GM21423 (cell line): ENCODE measurements at regions not wholly inside any gene's neighbourhood (a gene's known extent, or its start where the extent isn't known, plus 50 kb on each side); places are given as distances from the start of the nearest gene placed in this dataset.

Experiments used
- ATAC-seq: cut with Tn5 transposase; IDR thresholded peaks from one replicate; pipeline ENCODE4 v1.9.1; 2021; ENCODE audit warnings: mild to moderate bottlenecking, moderate library complexity; ENCODE audit not compliant: unreplicated experiment

GRCh38 chr11:13104619-13105236, 95.6 kb downstream of the RASSF10 start:
- ATAC-seq, result no peak

DNA sequence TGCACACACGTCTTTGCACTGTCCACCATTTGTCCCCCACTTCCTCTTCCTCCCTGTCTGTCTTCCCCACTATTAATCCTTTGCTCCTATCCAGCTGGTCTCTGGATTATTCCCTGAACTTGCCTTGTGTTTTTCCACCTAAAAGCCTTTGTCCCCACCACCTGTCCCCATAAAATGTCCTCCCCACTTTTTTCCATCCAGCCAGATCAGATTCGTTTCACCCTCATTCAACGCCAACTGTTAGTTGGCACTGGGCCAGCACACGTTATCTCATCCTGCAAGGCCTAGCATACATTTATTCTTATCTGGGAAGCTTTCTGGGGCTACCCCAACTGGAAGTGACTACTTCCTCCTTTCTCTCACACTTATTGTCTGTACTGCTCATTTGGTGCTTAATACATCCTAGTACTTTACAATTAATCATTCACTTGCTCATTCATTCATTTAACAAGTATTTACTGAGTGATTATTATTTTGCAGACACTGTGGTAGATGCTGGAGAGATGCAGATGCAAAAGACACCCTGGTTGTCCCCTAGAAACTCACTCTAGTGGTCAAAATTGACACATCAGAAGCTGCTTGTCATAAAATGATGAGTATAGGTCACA, 96.2 kb downstream of the RASSF10 start:
- peak; percentile 67 for ATAC-seq

GRCh38 chr11:13107544-13108044, 98.5 kb downstream of the RASSF10 start:
- ATAC-seq, result no peak

DNA sequence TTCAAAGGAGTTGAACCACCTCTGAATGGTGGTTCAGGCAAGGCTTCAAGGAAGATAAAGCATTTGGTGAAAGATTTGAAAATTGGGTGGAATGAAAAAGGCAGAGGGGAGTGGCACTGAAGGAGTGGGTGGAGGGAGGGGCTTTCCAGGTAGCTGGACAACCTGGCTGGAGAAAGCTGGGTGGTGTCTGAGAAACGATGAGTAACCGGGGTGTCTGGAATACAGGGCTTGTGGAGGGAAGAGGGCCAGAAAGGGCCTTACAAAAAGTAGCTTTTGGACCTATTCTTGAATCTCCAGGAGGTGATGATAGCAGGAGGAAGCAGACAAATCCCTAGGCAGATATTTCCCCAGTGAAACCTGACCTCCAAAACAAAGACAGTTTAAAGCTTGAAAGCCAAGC, 99.3 kb downstream of the RASSF10 start:
- no peak for ATAC-seq

DNA sequence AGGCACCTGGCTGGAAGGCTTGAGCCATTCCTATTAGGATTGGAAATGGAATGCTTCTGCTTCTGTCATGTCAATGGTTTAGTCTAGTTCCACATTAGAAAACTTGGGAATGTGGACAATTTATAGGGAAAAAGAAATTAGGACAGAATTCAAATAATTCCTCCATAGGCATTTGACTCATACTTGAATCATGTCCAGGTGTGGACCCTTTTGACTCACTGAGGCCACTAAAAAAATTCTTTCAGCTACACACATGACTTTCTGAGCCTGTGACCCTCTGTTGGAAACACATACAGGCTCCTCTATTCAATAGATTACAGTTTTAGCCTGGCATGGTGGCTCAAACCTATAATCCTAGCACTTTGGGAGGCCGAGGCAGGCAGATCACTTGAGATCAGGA, 100.5 kb downstream of the RASSF10 start:
- ATAC-seq, result no peak

DNA sequence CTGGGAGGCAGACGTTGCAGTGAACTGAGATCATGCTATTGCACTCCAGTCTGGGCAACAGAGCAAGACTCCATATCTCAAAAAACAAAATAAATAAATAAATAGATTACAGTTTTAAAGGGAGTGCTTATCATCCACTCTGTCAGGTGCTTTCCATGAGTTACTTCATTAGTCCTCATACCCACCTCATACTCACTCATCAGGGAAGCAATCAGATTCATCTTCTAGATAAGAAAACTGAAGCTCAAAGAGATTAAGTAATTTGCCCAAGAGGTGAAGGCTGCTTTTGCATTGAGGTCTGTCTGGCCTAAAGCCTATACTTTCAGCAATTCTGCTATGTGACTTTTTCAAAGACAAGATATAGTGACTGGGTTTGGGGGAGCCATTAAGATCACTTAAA, 101.0 kb downstream of the RASSF10 start:
- no peak for ATAC-seq

DNA sequence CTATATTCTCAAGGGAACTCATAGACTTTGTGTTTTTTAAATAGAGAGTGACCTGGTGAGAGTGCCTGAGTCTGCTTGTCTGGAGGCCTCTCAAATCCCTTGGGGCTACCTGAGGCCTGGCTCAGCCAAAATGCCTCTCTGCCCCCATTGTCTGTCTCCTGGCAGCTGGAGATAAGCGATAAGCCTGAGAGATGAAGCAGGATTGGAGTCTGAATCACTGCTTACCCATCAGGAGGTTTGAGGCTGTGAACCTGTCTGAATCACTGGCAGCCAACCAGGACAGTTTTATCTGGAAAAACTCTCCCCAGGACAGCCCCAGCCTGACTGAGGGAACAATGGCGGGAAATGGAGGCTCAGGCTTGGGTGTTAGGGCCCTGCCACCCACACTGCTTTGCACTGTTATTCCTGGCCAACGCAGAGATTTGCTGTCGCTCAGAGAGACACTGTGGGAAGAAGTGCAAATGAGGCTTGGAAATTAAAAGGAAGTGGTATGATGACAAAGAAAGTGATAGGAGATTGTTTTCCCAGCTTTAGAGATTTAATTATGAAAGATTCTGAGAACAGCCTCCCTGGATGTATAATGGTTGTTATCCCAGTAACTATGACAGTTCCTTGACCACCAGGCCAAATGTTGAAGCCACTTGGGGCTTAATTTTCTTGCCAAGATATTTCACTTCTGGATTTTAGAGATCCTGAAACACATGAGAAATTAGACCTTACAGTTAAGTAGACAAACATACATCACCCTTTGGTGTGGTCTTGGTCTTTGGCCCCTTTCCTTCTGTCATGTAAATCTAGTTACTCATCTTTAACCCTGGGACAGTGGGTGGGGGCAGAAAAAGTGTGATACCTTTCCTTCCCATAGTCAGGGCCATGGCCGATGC, 102.1 kb downstream of the RASSF10 start:
- peak; percentile 41 for ATAC-seq

DNA sequence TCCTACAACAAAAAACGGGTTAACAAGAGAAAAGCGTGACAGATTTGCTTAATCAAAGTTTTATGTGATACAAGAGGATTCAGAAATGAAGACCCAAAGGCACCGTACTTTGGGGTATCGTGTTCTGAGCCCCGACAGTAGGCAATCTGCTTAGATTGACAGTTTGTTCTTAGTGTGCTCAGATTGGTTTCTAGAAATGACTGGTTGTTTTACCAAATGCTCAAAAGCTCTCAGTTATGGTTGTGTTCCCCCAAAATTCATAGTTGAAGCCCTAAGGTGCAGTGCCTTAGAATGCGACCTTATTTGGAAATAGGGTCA, 102.7 kb downstream of the RASSF10 start:
- no peak for ATAC-seq

DNA sequence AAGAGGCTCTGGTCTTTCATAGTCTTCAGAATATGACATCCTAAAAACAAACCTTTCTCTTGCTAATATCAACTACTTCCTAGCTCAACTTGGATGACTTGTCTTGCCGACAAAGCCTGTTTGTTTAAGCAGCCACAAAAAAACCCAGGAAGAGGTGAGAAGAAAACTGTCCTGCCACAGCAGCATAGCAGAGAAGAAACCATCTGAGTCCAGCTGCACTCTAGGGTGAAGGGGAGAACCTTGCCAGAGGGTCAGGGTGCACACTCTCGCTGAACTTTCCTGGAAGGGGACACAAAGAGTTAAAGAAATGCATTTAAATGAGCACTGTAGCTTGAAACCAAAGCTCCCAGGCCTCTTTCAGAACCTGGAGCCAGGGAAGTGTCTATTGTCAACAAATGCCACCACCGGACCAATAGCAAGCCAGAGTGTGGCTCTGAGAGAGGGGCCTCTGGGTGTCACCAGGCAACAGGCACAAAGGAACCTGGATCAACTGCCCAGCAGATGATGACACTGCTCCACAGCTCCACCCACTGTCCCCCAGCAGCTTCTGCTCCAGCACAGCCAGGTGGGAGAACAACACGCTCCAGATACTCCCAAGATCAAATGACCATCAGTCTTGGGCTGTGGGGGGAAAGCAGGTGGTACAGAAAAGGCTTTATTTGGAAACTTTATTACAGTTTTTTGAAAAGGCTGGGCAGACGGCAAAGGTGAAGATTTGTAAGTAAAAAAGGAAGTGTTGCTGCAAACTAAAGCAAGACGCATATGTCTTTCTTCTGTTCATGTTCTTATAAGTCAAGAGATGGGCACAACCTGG, 105.7 kb downstream of the RASSF10 start:
- peak; percentile 40 for ATAC-seq

DNA sequence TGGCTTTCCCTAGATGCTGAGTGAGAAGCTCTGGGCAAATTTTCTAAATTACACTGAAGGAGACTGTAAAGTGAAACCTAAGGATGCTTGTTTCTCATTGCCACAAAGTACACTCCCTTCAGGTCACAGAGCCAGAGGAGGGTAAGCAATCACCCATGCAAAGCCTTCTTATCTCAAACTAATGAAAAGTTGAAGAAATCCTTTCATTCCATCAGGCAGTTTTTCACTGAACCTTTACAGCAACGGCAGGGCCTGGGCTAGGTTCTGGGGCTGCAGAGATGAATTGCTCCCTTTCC, 106.2 kb downstream of the RASSF10 start:
- ATAC-seq, result no peak

- ATAC-seq, result no peak
Measured at GRCh38 chr11:13116491-13116890, 107.4 kb downstream of the RASSF10 start.

GRCh38 chr11:13117344-13117743, 108.2 kb downstream of the RASSF10 start:
- ATAC-seq, result no peak

- ATAC-seq, result no peak
Measured at GRCh38 chr11:13118194-13118593, 109.1 kb downstream of the RASSF10 start.

DNA sequence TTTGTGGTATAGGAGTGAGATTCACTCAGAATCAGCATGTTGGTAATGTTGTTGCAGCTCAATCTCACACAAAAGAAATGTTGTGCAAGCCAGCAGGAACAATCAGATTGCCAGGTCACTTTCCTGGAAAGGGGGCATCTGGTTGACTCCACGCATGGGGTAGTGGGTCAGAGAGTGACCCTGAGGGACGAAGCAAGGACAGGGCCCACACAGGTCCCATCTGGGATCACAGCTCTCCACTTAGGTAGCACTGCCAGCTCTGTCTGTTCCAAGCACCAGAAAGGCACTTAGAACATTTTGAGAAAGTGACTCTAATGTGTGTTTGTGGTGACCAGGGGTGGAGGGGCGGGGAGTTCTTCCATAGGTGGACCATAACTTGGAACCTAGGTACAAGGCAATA, 109.5 kb downstream of the RASSF10 start:
- no peak for ATAC-seq

GRCh38 chr11:13119361-13119760, 110.2 kb downstream of the RASSF10 start:
- ATAC-seq, result no peak

DNA sequence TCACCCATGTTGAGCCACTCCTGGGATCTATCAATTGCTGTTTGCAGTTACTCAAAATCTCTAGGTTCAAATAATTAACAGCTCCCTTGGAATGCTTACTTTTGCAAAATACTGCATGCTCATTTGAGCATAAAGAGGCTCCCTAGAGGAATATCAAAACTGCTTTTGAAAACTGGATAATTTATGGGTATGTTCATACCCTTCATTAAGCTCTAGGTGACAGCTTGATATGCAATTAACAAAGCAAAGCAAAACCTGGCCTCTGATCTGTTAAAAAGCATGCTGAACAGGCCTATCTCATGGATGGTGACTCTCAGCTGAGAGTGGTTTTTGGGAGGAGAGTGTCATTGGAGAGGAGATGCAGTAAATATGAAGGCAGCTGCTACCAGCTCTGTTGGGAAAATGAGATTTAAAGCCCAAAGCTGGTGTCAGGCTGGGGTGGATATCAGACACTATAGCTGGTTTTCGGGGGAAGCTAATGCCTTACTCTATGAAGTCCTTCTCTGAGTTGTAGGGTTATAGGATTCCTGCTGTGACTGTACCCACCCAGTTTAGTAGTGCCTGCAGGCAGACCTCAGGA, 110.9 kb downstream of the RASSF10 start:
- no peak for ATAC-seq

GRCh38 chr11:13120691-13121090, 111.6 kb downstream of the RASSF10 start:
- ATAC-seq, result no peak

DNA sequence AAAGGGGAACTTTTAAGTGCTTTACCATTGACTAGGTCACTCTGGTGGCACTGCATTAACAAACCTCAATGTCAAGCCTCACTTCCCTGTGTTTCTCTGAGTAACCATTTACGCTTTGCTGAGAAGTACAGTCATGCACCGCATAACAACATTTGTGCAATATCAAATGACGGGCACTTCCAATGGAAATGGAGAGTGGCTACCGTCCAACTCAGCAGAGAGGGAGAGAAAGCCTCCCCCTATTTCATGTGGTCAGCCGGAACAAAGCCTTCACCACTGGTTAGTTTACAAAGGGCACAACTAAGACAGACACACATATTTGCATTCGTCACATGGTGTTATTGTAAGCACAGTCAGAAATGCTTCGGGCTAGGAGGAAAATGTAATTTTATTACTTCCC, 117.3 kb downstream of the RASSF10 start:
- no peak for ATAC-seq

- ATAC-seq, result no peak
Measured at GRCh38 chr11:13127161-13127560, 118.0 kb downstream of the RASSF10 start.

DNA sequence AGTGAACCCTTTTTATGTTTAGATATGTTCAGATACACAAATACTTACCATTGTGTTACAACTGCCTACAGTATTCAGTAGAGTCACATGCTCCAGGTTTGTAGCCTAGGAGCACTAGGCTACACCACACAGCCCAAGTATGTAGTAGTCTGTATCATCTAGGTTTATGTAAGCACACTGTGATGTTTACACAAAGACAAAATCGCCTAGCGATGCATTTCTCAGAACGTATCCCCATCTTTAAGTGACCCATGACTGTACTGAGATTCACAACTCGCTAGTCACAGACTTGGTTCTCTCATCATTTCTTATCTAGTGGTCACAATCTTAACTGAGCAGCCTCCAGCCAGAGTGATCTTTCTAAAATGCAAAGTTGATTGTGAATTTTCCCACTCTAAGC, 119.2 kb downstream of the RASSF10 start:
- no peak for ATAC-seq

GRCh38 chr11:13134066-13134465, 125.0 kb downstream of the RASSF10 start:
- no peak for ATAC-seq
